CD4-positive, alpha-beta T cell treated with Interleukin-17A for 1 hour (primary cell): ENCODE measurements at regions not wholly inside any gene's neighbourhood (a gene's known extent, or its start where the extent isn't known, plus 50 kb on each side); places are given as distances from the start of the nearest gene placed in this dataset.
A peak's percentile ranks its signal among the peaks of the same experiment; 100 is the strongest.
"Not testable (repeated sequence)": the region's sequence is repeated elsewhere in the genome, so short reads cannot be mapped to it uniquely, and the experiment has no call there.

Experiments used
- DNase-seq: peaks from one replicate; pipeline ENCODE4 v3.0.0-alpha.2; 2020

- DNase-seq, result no peak
Observed at GRCh38 chr17:37859451-37859850, 64.8 kb upstream of the TBC1D3K start.

DNA sequence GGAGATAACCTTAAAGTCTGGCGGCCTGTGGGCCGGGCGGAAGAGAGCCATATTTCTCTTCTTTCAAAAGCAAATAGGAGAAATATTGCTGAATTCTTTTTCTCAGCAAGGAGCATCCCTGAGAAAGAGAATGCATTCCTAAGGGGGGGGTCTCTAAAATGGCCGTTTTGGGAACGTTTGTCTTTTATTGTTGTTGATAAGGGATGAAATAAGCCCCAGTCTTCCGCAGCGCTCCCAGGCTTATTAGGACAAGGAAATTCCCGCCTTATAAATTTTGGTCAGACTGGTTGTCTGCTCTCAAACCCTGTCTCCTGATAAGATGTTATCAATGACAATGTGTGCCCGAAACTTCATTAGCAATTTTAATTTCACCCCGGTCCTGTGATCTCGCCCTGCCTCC lies 65.8 kb upstream of the TBC1D3K start:
- DNase-seq, result not testable (repeated sequence)

GRCh38 chr17:37856245-37856644 lies 68.0 kb upstream of the TBC1D3K start:
- no peak for DNase-seq

DNA sequence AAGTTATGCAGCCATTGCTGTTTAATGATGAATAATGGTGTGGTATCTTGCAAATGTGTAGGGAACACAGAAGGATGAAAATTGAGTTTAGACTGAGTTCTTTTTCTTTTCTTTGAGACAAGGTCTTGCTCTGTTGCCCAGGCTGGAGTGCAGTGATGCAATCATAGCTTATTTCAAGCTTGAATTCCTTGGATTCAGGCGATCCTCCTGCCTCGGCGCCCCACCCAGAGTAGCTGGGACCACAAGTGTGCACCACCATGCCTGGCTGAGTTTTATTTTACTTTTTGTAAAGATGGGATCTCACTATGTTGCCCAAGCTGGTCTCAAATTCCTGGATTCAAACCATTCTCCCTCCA lies 74.6 kb upstream of the TBC1D3K start:
- DNase-seq, result no peak

DNA sequence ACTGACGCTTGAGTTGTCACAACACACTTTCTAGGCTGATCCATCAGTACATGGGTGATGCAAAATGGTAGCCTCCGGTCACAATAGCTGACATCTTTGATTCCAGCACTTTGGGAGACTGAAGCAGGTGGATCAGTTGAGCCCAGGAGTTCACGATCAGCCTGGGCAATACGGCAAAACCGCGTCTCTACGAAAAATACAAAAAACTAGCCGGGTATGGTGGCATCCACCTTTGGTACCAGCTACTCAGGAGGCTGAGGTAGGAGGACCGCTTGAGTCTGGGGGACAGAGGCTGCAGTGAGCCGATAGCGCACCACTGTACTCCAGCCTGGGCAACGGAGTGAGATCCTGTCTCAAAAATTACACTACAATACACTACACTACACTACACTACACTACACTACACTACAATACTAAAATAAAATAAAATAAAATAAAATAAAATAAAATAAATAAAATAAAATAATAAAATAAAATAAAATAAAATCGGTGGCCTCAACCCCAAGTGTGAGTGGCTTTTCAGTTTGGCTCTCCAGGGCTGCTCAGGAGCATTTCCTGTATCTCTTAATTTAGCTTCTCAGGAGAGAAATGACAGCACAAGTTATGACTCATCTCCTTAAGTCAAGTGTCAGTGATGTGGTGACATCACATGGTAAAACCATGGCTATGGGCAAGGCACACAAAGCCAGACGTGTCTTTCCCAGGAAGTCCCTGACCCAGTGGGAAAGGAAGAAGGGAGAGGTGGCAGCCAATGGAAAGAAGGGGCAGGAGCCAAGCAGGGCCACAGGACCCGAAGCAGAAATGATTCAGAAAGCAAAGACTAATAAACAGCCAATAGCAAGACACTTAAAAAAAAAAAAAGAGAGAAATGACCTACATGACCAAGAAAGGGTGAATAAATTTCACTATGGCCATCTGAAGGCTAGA lies 75.3 kb upstream of the TBC1D3K start:
- peak; percentile 11 for DNase-seq

GRCh38 chr17:37847811-37848331 lies 76.3 kb upstream of the TBC1D3K start:
- no peak for DNase-seq

- no peak for DNase-seq
Observed at GRCh38 chr17:37847102-37847501, 77.1 kb upstream of the TBC1D3K start.

GRCh38 chr17:37844977-37845293 lies 79.3 kb upstream of the TBC1D3K start:
- DNase-seq, result no peak

DNA sequence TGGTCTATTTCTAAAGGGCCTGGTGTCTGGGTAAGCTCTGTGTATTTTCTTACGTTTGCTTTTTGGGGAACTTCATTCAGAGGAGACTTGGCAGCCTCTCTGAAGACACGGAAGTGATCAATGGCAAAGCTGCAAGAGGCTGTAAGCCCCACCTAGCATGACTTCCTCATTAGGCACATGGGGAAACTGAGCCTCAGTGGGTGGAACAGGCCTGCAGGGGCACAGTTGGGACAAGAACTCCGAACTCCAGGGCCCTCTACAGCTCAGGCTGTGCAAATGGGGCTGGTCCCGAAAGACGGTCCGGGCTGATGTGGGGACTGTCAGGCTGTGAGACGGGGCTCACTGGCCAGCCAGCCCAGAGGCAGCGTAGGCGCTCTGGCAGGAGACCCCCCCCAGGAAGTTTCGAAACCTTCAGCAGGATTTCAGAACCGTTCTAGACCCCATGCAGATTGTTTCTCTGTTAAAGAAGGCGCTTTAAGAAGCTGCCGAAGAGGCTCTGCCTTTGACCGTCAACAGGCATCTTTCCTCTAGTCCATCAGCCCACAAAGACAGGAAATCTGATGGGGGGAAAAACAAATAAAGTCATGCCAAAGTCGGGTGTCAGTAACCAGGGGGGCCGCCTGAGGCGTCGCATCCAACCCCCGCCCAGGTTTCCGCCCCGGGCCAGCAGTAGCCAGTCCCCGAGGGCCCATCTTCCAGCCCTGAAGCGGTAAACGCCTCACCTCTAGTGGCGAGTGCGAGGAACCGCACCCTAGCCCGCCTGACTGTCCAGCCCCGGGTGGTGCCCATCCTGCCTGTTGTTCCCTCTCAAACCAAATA lies 79.8 kb upstream of the TBC1D3K start:
- DNase-seq, result peak; percentile 40

DNA sequence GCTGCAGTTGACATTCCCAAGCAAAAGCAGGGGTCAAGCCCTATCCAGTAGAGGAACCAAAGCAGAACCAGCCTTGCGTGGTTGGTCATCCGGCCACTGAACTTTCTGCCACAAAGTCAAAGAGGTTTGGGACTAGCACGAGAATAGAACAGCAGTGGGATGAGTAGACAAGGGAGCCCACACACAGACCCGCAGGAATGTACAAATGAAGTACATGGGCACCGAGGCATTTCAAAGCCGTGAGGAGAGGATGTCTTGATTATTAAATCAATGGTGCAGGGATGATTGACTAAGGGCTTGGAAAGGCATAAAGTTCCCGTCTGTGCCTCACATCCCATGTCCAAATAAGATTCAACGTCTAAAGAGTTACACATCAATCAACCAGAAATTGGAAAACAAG lies 81.8 kb upstream of the TBC1D3K start:
- DNase-seq, result no peak

- no peak for DNase-seq
Observed at GRCh38 chr17:37841232-37841631, 83.0 kb upstream of the TBC1D3K start.

- DNase-seq, result no peak
Observed at GRCh38 chr17:37840576-37840975, 83.6 kb upstream of the TBC1D3K start.

DNA sequence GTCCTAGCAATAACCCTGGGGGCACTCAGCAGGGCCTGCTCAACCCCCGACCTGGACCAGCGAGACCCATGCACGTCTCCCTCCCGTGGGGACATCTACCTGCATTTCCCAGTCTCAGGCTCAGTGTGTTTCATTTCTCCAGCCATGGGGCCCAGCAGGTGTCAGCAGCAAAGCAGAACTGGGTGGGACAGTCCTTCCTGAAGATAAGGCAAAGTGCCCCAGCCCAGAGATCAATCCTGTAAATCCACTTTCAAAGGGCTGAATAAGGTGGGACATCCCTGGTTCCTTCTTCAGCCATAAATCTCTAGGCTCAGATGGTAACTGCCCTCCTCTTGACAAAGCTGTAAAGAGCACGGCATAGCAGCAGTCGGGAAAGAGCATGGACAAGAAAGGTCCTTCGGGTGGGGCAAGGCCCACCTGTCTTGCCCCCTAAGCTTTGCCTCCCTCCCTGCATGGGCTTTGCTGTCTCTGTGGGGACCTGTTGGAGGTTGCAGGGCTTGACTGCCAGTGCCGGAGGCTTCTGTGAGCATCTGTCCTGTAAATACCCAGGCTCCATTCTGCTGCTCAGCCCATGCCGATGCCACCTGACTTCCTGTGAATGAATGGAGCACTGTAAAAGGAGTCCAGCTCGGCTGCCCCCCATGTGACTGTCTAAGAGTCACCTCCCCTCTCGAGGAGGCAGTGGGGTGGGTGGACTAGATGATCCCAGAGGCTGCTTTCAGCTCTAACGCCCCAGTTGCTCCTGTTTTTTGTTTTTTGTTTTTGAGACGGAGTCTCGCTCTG lies 84.8 kb upstream of the TBC1D3K start:
- no peak for DNase-seq

- DNase-seq, result no peak
Observed at GRCh38 chr17:37838276-37838675, 85.9 kb upstream of the TBC1D3K start.

DNA sequence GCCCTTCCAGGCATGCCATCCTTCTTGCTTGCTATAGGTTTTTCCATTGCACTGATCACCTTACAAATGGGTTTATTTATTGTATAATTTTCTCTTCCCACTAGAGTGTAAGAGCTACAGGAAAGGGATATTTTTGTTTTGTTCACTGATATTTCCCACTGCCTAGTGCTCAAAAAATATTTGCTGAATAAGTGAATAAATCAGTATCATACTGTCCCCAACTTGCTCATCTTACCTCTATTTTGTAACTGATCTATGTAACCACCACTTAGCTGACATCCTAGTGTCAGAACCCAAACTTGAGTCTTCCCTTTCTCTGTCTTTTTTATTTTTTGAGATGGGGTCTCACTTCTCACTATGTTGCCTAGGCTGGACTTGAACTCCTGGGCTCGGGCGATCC lies 87.6 kb upstream of the TBC1D3K start:
- no peak for DNase-seq

GRCh38 chr17:37834168-37834567 lies 89.3 kb upstream of the HNF1B start:
- DNase-seq, result no peak

DNA sequence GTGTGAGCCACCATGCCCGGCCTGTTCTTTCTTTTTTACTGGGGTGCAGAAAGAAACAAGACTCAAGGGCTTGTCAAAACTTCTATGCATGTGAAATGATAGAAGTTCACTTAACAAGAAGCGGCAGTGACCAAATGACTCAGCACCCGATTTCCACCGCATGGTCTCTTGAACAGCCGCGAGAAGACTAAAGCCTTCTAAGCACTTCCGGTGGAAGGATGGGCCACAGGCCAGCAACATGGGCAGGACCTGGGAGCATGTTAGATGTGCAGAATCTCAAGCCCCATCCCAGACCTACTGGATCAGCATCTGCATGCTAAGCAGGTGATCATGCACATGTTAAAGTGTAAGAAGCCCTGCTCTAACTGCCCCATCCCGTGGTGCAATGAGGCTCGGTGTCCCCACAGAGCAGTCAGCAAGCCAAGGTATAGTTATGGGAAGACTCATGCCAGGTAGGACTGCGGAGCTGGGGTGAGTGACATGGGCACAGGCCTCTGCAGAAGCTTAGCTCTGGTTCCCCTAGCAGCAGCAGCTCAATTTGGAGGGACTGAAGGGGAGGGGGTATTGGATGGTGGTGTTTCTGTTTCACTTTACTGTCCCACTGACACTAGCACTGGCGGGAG lies 88.5 kb upstream of the HNF1B start:
- DNase-seq, result no peak

DNA sequence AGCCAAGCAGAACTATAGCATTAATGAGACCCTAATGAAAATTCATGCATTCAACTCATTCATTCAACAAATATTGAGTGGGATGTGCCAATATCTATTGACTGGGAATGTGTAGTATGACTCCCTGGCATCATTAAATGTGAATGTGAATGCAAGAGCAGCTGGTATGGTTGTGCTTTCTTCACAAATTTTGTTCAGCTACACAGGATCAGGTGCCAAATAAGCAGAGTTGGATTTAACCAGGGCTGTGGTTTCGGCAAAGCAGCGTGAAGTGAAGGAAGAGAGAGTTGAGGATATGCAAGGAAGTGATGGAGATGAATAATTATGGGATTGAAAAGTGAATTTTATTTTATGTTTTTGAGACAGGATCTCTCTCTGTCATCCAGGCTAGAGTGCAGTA lies 87.1 kb upstream of the HNF1B start:
- DNase-seq, result no peak

DNA sequence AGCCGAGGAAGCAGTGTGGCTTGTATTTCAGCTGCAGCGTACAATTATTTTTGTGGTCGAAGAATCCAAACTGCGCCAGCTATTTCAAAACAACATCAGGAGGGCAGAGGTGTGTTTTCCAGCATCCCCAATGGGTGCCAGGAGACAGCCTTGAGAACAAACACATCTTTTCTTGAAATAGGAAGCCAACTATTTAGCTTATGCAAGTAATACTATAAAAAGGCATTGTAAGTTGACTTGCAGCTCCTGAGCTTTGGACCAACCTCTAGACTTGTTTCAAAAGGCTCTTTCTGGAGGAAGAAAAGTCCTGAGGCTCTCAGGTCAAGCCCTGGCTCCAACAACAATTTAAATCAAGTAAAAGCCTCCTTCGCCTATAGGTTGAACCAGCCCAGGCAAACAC lies 86.6 kb upstream of the HNF1B start:
- no peak for DNase-seq

- no peak for DNase-seq
Observed at GRCh38 chr17:37830151-37830993, 85.5 kb upstream of the HNF1B start.

- DNase-seq, result no peak
Observed at GRCh38 chr17:37829592-37830123, 84.8 kb upstream of the HNF1B start.
